T-cell (primary cell): ENCODE measurements at regions not wholly inside any gene's neighbourhood (a gene's known extent, or its start where the extent isn't known, plus 50 kb on each side); places are given as distances from the start of the nearest gene placed in this dataset.
A peak's percentile ranks its signal among the peaks of the same experiment; 100 is the strongest.
"Not testable (repeated sequence)": the region's sequence is repeated elsewhere in the genome, so short reads cannot be mapped to it uniquely, and the experiment has no call there.

Source experiments
- ATAC-seq, 4 experiments: fragments of 200-7000 bp in 3 of 4; fragments of 150-1000 bp in 1 of 4; cut with Tn5 transposase; replicated peaks in 1 of 4; 1 replicate in 3 of 4; 2 replicates in 1 of 4; pipeline ENCODE4 v1.10.0; 2021; ENCODE audit warnings: moderate library complexity in 3 of 4, mild to moderate bottlenecking in 2 of 4, moderate number of reproducible peaks in 1 of 4
- CTCF ChIA-PET, 2 donors: fragments of 300-600 bp; sonication (Branson Sonifier 250); formaldehyde crosslinking; loops; one replicate each; lab custom pipeline; 2022; ENCODE audit warnings: antibody characterized with exemption in 2 of 2; lab: Charles Lee
- POLR2A ChIA-PET, 2 donors: fragments of 300-600 bp; sonication (Branson Sonifier 250); formaldehyde crosslinking; loops; one replicate each; lab custom pipeline; 2022; ENCODE audit warnings: antibody characterized with exemption in 2 of 2; lab: Charles Lee
- DNase-seq, 35 experiments: peaks; one replicate each; pipeline versions ENCODE4 v3.0.0 to v3.0.0-alpha.2; 2013 to 2023
- H3K27ac ChIP-seq: one replicate; pipeline ENCODE4 v1.5.1; 2013; ENCODE audit warnings: low read length
- H3K27me3 ChIP-seq, 2 experiments: replicated peaks in 1 of 2; 1 replicate in 1 of 2; 2 replicates in 1 of 2; pipeline versions ENCODE4 v1.6.1 to v1.7.0; 2013; ENCODE audit warnings: low read length in 1 of 2, mixed read lengths in 1 of 2; ENCODE audit not compliant: control insufficient read depth in 2 of 2, insufficient read depth in 2 of 2; ENCODE audit errors: extremely low read depth in 1 of 2
- H3K36me3 ChIP-seq, 2 donors: 1 replicate in 1 of 2; 2 replicates in 1 of 2; pipeline versions ENCODE4 v1.6.1 to v1.7.0; 2013; ENCODE audit warnings: low read length in 1 of 2; ENCODE audit not compliant: control insufficient read depth in 2 of 2, insufficient read depth in 1 of 2; ENCODE audit errors: extremely low read depth in 1 of 2
- H3K4me1 ChIP-seq, 2 experiments: 1 replicate in 1 of 2; 2 replicates in 1 of 2; pipeline versions ENCODE4 v1.6.1 to v1.7.0; 2013; ENCODE audit warnings: low read length in 2 of 2, mixed read lengths in 1 of 2; ENCODE audit not compliant: insufficient read depth in 2 of 2, control insufficient read depth in 1 of 2; ENCODE audit errors: extremely low read depth in 1 of 2
- H3K4me3 ChIP-seq, 2 donors: 1 replicate in 1 of 2; 2 replicates in 1 of 2; pipeline versions ENCODE4 v1.5.1 to v1.7.0; 2013; ENCODE audit warnings: mild to moderate bottlenecking in 2 of 2, low read length in 1 of 2, moderate library complexity in 1 of 2; ENCODE audit not compliant: control insufficient read depth in 1 of 2; ENCODE audit errors: extremely low read depth in 1 of 2
- H3K9me3 ChIP-seq: 2 replicates; pipeline ENCODE4 v1.7.0; 2013
- H3K27ac Mint-ChIP-seq, 2 donors: one replicate each; pipeline ENCODE4 v1.8.0; 2020 to 2021; ENCODE audit warnings: mild to moderate bottlenecking in 2 of 2, mixed read lengths in 2 of 2
- H3K27me3 Mint-ChIP-seq, 2 donors: one replicate each; pipeline ENCODE4 v1.8.0; 2021 to 2022; ENCODE audit warnings: mixed read lengths in 2 of 2
- H3K36me3 Mint-ChIP-seq: one replicate; pipeline ENCODE4 v1.8.0; 2021; ENCODE audit warnings: mixed read lengths
- H3K4me1 Mint-ChIP-seq, 3 donors: one replicate each; pipeline ENCODE4 v1.8.0; 2020 to 2022; ENCODE audit warnings: mixed read lengths in 3 of 3, mild to moderate bottlenecking in 1 of 3
- H3K4me3 Mint-ChIP-seq, 3 donors: one replicate each; pipeline ENCODE4 v1.8.0; 2020 to 2022; ENCODE audit warnings: mild to moderate bottlenecking in 3 of 3, mixed read lengths in 3 of 3, moderate library complexity in 3 of 3
- H3K9me3 Mint-ChIP-seq, 3 donors: one replicate each; pipeline ENCODE4 v1.8.0; 2020 to 2022; ENCODE audit warnings: mixed read lengths in 3 of 3
- WGBS: methylation state at CpG from one replicate; pipeline ENCODE4 v1.1.5; 2013; ENCODE audit warnings: missing lambda C conversion rate; ENCODE audit not compliant: insufficient coverage; 5-methylcytosine and 5-hydroxymethylcytosine counted together

DNA sequence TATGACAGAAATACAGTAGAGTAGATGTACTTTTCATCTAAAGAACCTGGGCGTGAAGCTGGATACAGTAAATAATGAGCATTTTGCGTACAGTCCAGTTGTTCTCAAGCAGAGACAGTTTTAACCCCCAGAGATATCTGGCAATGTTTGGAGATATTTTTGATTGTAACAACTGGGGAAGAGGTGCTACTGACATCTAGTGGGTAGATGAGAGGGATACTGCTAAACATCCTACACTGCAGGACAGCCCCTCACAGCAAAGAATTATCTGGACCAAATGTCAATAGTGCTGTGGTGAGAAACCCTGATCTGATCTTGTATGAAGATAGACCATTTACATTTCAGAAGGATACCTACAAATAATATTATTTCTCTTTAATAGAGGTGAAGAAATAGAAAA is 200.2 kb upstream of the FAM47A start:
- no peaks in the 10 kb centered on the region for H3K27me3 ChIP-seq
- no peaks in the 10 kb centered on the region for H3K36me3 Mint-ChIP-seq
- no peaks in the 10 kb centered on the region for H3K9me3 ChIP-seq
- H3K4me1 ChIP-seq: no peaks in the 10 kb centered on the region
- ATAC-seq (no peak), DNase-seq (no peak)
- ChIA-PET CTCF (interaction anchor here in 1 of 2 donors (0.7 kb wide), 1 partner anchor 9 kb away, joined by 3 read pairs; no protein-coding TSS in a partner anchor), POLR2A (no interaction called here)
- peaks cover 0 to 6% (median 4%) of the 10 kb centered on the region in 3 donors for H3K9me3 Mint-ChIP-seq
- no peaks in the 10 kb centered on the region for H3K4me1 Mint-ChIP-seq
- peaks cover 0 to 4% of the 10 kb centered on the region in 2 donors for H3K27me3 Mint-ChIP-seq
- no CpG with 5 or more reads among the region's 2 CpGs for whole genome bisulfite sequencing
- H3K36me3 ChIP-seq: no peaks in the 10 kb centered on the region
- H3K27ac Mint-ChIP-seq: no peak overlapping the region
- no peak overlapping the region for H3K27ac ChIP-seq
- no peak overlapping the region for H3K4me3 ChIP-seq
- no peak overlapping the region for H3K4me3 Mint-ChIP-seq

DNA sequence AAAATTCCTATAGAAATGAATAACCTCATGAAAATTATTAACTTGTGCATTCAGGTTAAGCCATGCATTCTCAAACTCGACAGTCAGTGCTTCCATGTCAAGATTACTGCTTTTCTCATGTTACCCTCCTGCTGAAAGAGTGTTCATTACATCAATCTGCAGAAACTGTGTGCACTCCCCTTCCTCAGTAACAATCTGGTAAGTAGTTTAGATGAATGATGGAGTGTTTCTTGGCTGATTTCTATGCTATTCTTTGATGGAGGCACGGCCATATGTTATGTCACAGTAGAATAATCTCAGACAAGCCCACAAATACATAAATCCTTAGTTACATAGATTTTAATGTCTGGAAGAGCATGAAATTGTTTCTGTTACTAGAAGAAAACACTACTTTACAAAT is 193.3 kb upstream of the FAM47A start:
- peaks cover 0 to 3% (median 0%) of the 10 kb centered on the region in 3 donors for H3K9me3 Mint-ChIP-seq
- H3K27me3 Mint-ChIP-seq: no peaks in the 10 kb centered on the region
- no peak overlapping the region for H3K4me3 ChIP-seq
- WGBS: no CpG with 5 or more reads among the region's 2 CpGs
- H3K27ac ChIP-seq: no peak overlapping the region
- ChIA-PET CTCF (no interaction called here), POLR2A (no interaction called here)
- no peaks in the 10 kb centered on the region for H3K4me1 Mint-ChIP-seq
- no peak overlapping the region for H3K4me3 Mint-ChIP-seq
- DNase-seq (no peak), ATAC-seq (no peak)
- no peaks in the 10 kb centered on the region for H3K4me1 ChIP-seq
- H3K27me3 ChIP-seq: no peaks in the 10 kb centered on the region
- H3K36me3 ChIP-seq: no peaks in the 10 kb centered on the region
- H3K36me3 Mint-ChIP-seq: no peaks in the 10 kb centered on the region
- H3K27ac Mint-ChIP-seq: no peak overlapping the region
- no peaks in the 10 kb centered on the region for H3K9me3 ChIP-seq

DNA sequence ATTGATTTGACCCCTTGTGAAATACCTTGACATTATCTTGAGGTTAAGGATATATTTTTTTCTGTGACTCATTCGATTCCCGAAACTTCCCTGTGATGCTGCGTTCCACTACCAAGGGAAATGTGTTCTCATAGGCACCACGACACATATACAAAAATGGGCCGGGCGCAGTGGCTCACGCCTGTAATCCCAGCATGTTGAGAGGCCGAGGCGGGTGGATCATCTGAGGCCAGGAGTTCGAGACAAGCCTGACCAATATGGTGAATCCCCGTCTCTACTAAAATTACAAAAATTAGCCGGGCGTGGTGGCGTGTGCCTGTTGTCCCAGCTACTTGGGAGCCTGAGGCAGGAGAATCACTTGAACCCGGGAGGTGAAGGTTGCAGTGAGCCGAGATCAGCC is 188.3 kb upstream of the FAM47A start:
- WGBS: 83% methylated on average over 5 of the region's 16 CpGs
- CTCF ChIA-PET, H3K4me3 Mint-ChIP-seq, H3K9me3 Mint-ChIP-seq, H3K36me3 ChIP-seq, H3K27ac ChIP-seq, H3K27ac Mint-ChIP-seq, H3K4me1 ChIP-seq, H3K9me3 ChIP-seq, POLR2A ChIA-PET, ATAC-seq, DNase-seq, H3K27me3 ChIP-seq, H3K4me1 Mint-ChIP-seq, H3K27me3 Mint-ChIP-seq, H3K36me3 Mint-ChIP-seq, H3K4me3 ChIP-seq: not testable (repeated sequence)

DNA sequence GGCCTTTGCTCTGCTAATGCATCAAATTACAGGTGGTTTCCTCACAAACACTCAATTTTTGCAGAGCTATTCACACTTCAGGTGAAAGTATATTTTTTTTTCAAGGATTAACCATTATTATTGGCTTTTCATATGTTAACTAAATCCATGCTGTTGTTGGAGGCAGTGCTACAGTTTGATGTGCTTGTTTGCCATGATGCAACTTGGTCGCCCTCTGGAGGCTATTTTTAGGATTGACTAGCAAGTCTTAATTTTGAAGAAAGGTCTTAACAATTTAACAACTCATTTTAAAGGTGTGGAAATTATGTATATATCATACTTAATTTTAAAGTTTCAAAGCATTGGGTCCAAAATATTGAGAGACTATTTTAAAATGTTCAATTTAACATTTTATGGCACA is 168.8 kb upstream of the FAM47A start:
- CTCF ChIA-PET: interaction anchor here in 1 of 2 donors (0.5 kb wide), 1 partner anchor 71 kb away, joined by 3 read pairs; no protein-coding TSS in a partner anchor

DNA sequence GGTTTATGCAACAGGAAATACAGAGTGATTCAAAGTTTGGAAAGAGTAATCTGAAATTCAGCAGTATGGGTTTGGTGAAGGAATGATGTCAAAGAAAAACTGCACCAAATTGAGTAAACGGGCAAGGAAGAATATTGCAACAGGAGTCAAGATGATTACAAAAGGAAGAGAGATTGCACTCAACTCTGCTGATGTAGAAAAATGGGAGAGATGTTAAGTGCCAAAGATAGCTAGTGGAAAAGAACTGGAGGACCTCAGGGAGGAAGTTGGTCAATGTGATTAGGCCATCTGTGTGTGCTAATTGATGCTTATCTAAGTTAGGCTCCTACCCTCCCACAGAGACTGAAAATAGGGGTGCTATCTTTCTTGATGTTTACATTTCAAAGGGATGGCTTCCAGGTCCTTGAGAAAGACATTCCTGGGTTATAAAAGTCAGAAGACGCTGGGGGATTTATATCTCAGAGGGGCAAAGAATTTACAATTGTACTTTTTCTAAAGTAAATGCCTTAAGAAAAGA is 167.4 kb upstream of the FAM47A start:
- H3K4me1 ChIP-seq: no peaks in the 10 kb centered on the region
- H3K9me3 Mint-ChIP-seq: peaks cover 0 to 4% (median 0%) of the 10 kb centered on the region in 3 donors
- ATAC-seq: no peak
- no CpG with 5 or more reads among the region's 2 CpGs for WGBS
- H3K4me3 ChIP-seq: no peak overlapping the region
- H3K36me3 Mint-ChIP-seq: no peaks in the 10 kb centered on the region
- H3K4me1 Mint-ChIP-seq: no peaks in the 10 kb centered on the region
- ChIA-PET POLR2A (no interaction called here), CTCF (no interaction called here)
- H3K4me3 Mint-ChIP-seq: no peak overlapping the region
- H3K27ac Mint-ChIP-seq: no peak overlapping the region
- no peaks in the 10 kb centered on the region for H3K27me3 Mint-ChIP-seq
- DNase-seq: no peak
- H3K36me3 ChIP-seq: no peaks in the 10 kb centered on the region
- H3K9me3 ChIP-seq: no peaks in the 10 kb centered on the region
- H3K27me3 ChIP-seq: no peaks in the 10 kb centered on the region
- no peak overlapping the region for H3K27ac ChIP-seq

More for the DNA sequence above, 168.8 kb upstream of the FAM47A start:
- H3K27ac Mint-ChIP-seq: no peak overlapping the region
- no peak overlapping the region for H3K27ac ChIP-seq
- POLR2A ChIA-PET: no interaction called here
- H3K27me3 Mint-ChIP-seq: no peaks in the 10 kb centered on the region
- peak in 1 of 35 experiments; percentile 0 for DNase-seq
- H3K4me1 ChIP-seq: no peaks in the 10 kb centered on the region
- H3K4me3 ChIP-seq: no peak overlapping the region
- no peaks in the 10 kb centered on the region for H3K27me3 ChIP-seq
- H3K4me3 Mint-ChIP-seq: no peak overlapping the region
- no peak for ATAC-seq
- H3K36me3 Mint-ChIP-seq: no peaks in the 10 kb centered on the region
- no peaks in the 10 kb centered on the region for H3K36me3 ChIP-seq
- peaks cover 0 to 4% (median 0%) of the 10 kb centered on the region in 3 donors for H3K9me3 Mint-ChIP-seq
- no peaks in the 10 kb centered on the region for H3K4me1 Mint-ChIP-seq
- no peaks in the 10 kb centered on the region for H3K9me3 ChIP-seq
- no CpG with 5 or more reads among the region's 1 CpG for WGBS

DNA sequence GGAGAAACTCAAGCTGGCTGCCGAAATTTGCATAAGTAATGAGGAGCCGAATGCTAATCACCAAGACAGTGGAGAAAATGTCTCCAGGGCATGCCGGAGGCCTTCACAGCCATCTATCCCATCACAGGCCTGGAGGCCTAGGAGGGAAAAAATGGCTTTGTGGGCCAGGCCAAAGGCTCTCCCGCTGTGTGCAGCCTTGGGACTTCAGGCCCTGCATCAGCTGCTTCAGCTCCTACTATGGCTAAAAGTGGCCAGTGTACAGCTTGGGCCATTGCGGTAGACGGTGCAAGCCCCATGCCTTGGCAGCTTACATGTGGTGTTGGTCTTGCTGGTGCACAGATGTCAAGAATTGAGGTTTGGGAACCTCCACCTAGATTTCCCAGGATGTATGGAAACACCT is 162.6 kb upstream of the FAM47A start:
- H3K9me3 Mint-ChIP-seq: peaks cover 4 to 11% (median 6%) of the 10 kb centered on the region in 3 donors
- no peak overlapping the region for H3K4me3 ChIP-seq
- CTCF ChIA-PET: no interaction called here
- H3K4me3 Mint-ChIP-seq: no peak overlapping the region
- POLR2A ChIA-PET: no interaction called here
- no peak overlapping the region for H3K27ac Mint-ChIP-seq
- DNase-seq: no peak
- H3K27me3 ChIP-seq: no peaks in the 10 kb centered on the region
- H3K4me1 Mint-ChIP-seq: no peaks in the 10 kb centered on the region
- H3K9me3 ChIP-seq: no peaks in the 10 kb centered on the region
- H3K36me3 Mint-ChIP-seq: no peaks in the 10 kb centered on the region
- ATAC-seq: no peak
- no CpG with 5 or more reads among the region's 6 CpGs for WGBS
- no peaks in the 10 kb centered on the region for H3K36me3 ChIP-seq
- H3K27ac ChIP-seq: no peak overlapping the region
- no peaks in the 10 kb centered on the region for H3K4me1 ChIP-seq
- H3K27me3 Mint-ChIP-seq: no peaks in the 10 kb centered on the region

DNA sequence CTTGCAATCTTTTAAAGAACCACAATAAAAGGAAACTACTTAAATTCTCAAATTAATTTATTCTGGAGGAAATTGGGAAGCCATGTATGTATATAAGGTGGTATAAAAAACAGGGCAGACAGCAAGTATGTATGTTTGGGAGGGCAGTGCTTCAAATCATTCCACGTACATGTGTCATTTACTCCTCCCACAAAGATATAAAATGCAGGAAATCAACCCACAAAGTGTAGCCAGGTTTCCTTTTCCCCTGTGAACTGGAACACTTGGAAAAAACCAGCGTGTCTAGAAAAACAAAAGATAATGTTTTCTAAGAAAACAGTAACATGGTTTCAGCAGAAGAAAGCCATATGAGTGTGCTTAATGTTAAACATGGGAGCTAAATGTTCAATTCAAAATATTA is 156.7 kb upstream of the FAM47A start:
- no peaks in the 10 kb centered on the region for H3K27me3 ChIP-seq
- DNase-seq: no peak
- peaks cover 0 to 4% (median 3%) of the 10 kb centered on the region in 3 donors for H3K9me3 Mint-ChIP-seq
- no peaks in the 10 kb centered on the region for H3K9me3 ChIP-seq
- no peak overlapping the region for H3K27ac ChIP-seq
- no peaks in the 10 kb centered on the region for H3K36me3 ChIP-seq
- H3K27ac Mint-ChIP-seq: no peak overlapping the region
- no peak overlapping the region for H3K4me3 Mint-ChIP-seq
- H3K4me3 ChIP-seq: no peak overlapping the region
- H3K27me3 Mint-ChIP-seq: no peaks in the 10 kb centered on the region
- WGBS: no CpG with 5 or more reads among the region's 2 CpGs
- H3K4me1 Mint-ChIP-seq: no peaks in the 10 kb centered on the region
- CTCF ChIA-PET: no interaction called here
- H3K36me3 Mint-ChIP-seq: no peaks in the 10 kb centered on the region
- ATAC-seq: no peak
- POLR2A ChIA-PET: no interaction called here
- no peaks in the 10 kb centered on the region for H3K4me1 ChIP-seq
